PFSK-1 (cell line): ENCODE measurements at regions not wholly inside any gene's neighbourhood (a gene's known extent, or its start where the extent isn't known, plus 50 kb on each side); places are given as distances from the start of the nearest gene placed in this dataset.

Experiments
- POLR2AphosphoS5 ChIP-seq: IDR thresholded peaks from 2 replicates; pipeline ENCODE4 v1.6.1; 2012; ENCODE audit warnings: low read depth, mild to moderate bottlenecking, control low read depth, low read length, moderate library complexity
- REST ChIP-seq, 2 experiments: IDR thresholded peaks; 2 replicates each; pipeline versions ENCODE4 v1.6.1 to v1.8.0; 2011 to 2012; ENCODE audit warnings: low read depth in 2 of 2, low read length in 2 of 2, control low read depth in 1 of 2, inconsistent platforms in 1 of 2, mild to moderate bottlenecking in 1 of 2, moderate library complexity in 1 of 2; ENCODE audit not compliant: insufficient read depth in 1 of 2
- SIN3A ChIP-seq: IDR thresholded peaks from 2 replicates; pipeline ENCODE4 v1.6.1; 2012; ENCODE audit warnings: mild to moderate bottlenecking, low read length, moderate library complexity, borderline replicate concordance; ENCODE audit not compliant: insufficient read depth
- TAF1 ChIP-seq: IDR thresholded peaks from 2 replicates; pipeline ENCODE4 v1.6.1; 2012; ENCODE audit warnings: low read length, control low read depth, borderline replicate concordance; ENCODE audit not compliant: insufficient read depth

DNA sequence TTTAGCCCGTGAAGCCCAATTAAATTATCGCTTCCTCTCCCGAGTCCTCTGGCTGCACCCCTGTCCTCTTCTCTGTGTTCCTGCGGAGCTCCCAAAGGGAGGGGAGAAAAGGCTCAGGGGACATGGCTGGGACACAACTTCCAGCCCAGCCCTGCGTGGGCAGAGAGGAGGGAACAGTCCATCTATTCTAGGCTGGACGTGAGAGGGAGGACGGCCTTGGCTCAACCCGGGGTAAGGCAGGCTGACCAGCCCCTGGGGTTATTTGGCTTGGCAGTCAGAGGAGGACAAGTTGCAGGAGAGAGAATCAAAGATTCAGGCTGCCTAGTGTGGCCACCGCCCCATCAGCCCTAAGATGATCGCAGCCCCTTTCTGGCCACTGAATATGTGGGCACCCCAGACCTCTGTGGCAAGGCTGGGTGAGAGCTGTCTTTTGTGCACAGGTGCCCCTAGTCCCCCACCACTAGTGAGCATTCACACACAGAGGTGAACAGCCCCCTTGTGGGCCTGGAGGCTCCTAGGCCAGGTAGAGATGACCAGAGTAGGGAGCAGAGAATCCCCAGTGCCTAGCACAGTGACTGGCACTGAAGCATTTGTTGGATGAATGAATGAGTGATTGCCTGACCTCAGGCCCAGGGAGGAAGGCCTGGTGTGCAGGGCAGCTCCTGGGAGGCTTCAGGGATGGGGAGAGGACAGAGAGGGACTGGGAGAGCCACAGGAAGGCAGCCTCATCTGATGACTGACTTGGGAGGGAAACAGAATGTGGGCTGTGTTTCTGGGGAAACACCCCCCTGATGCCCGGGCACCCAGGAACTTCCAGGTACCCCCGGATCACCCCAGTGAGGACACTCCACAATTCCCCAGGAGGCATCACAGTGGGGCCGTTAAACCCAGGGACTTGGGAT lies 133.9 kb downstream of the C9orf50 start:
- TF ChIP-seq TAF1 (peak; percentile 32; the same call in 1 of the 2 replicates), POLR2AphosphoS5 (no peak), REST (IDR thresholded peaks at IDR 0.05; ENCODE audit: insufficient read depth in 1 of 2, low read depth in 2 of 2, low read length in 2 of 2) (no peak), SIN3A (no peak)
